ENCODE measurements at regions not wholly inside any gene's neighbourhood (a gene's known extent, or its start where the extent isn't known, plus 50 kb on each side); places are given as distances from the start of the nearest gene placed in this dataset.

GRCh38 chr3:44065311-44066094 lies 176.2 kb upstream of the TOPAZ1 start:
- no peak for TF ChIP-seq CTCF (IDR thresholded peaks at IDR 0.05)
- DNase-seq, result no peak
- peak overlapping the region; percentile 94 for H3K27ac Mint-ChIP-seq
- no peak overlapping the region for H3K4me3 Mint-ChIP-seq
- H3K27me3 Mint-ChIP-seq (ENCODE audit: low read depth, poor library complexity), result peaks cover 2% of the 10 kb centered on the region
- H3K9me3 Mint-ChIP-seq, result no peaks in the 10 kb centered on the region
- no peaks in the 10 kb centered on the region for H3K36me3 Mint-ChIP-seq (ENCODE audit: low read depth)
- peaks cover 14% of the 10 kb centered on the region for H3K4me1 Mint-ChIP-seq

DNA sequence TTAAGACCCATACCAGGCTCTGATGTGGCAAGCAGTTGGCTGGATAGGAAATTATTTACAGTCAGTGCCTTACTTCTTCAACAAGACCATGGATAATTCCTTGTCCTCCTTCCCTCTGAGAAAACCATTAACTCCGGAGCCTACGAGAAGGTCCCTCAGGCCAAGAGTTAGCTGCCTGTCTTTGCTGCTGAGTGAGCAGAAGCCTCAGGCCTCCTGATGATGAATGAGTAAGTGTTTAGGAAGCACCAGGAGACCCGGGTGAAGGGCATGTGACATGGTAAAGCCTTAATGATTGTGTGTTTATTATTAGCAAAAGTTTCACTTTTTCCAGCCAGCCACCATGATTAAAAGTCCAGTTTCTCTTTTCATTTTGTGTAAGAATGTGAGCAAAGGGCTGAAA lies 174.9 kb upstream of the TOPAZ1 start:
- Mint-ChIP-seq H3K4me1 (peaks cover 11% of the 10 kb centered on the region), H3K36me3 (ENCODE audit: low read depth) (no peaks in the 10 kb centered on the region), H3K27me3 (ENCODE audit: low read depth, poor library complexity) (peaks cover 2% of the 10 kb centered on the region), H3K4me3 (no peak overlapping the region), H3K27ac (no peak overlapping the region), H3K9me3 (no peaks in the 10 kb centered on the region)
- no peak for DNase-seq
- TF ChIP-seq CTCF (IDR thresholded peaks at IDR 0.05), result no peak

GRCh38 chr3:44067431-44067830 lies 174.3 kb upstream of the TOPAZ1 start:
- H3K4me3 Mint-ChIP-seq, result no peak overlapping the region
- H3K27ac Mint-ChIP-seq, result no peak overlapping the region
- TF ChIP-seq CTCF (IDR thresholded peaks at IDR 0.05), result no peak
- H3K36me3 Mint-ChIP-seq (ENCODE audit: low read depth), result no peaks in the 10 kb centered on the region
- H3K27me3 Mint-ChIP-seq (ENCODE audit: low read depth, poor library complexity), result no peaks in the 10 kb centered on the region
- H3K4me1 Mint-ChIP-seq, result peaks cover 11% of the 10 kb centered on the region
- no peaks in the 10 kb centered on the region for H3K9me3 Mint-ChIP-seq
- DNase-seq, result no peak

GRCh38 chr3:44068753-44069152 lies 172.9 kb upstream of the TOPAZ1 start:
- H3K27ac Mint-ChIP-seq, result no peak overlapping the region
- no peaks in the 10 kb centered on the region for H3K9me3 Mint-ChIP-seq
- H3K27me3 Mint-ChIP-seq (ENCODE audit: low read depth, poor library complexity), result peaks cover 4% of the 10 kb centered on the region
- no peak for DNase-seq
- peaks cover 11% of the 10 kb centered on the region for H3K4me1 Mint-ChIP-seq
- no peaks in the 10 kb centered on the region for H3K36me3 Mint-ChIP-seq (ENCODE audit: low read depth)
- no peak overlapping the region for H3K4me3 Mint-ChIP-seq
- no peak for TF ChIP-seq CTCF (IDR thresholded peaks at IDR 0.05)

- Mint-ChIP-seq H3K27ac (no peak overlapping the region), H3K4me3 (no peak overlapping the region), H3K4me1 (peaks cover 11% of the 10 kb centered on the region), H3K9me3 (no peaks in the 10 kb centered on the region), H3K27me3 (ENCODE audit: low read depth, poor library complexity) (peaks cover 4% of the 10 kb centered on the region), H3K36me3 (ENCODE audit: low read depth) (no peaks in the 10 kb centered on the region)
- no peak for TF ChIP-seq CTCF (IDR thresholded peaks at IDR 0.05)
- DNase-seq, result no peak
These were observed 172.4 kb upstream of the TOPAZ1 start for GRCh38 chr3:44069276-44069675.

All from nephron progenitor cell (in vitro differentiated cells).